ENCODE measurements at regions not wholly inside any gene's neighbourhood (a gene's known extent, or its start where the extent isn't known, plus 50 kb on each side); places are given as distances from the start of the nearest gene placed in this dataset.

- no peak for DNase-seq (ENCODE audit: low read depth, low spot score)
Observed at GRCh38 chr11:80455818-80456217, 1015.0 kb upstream of the TENM4 start.

DNA sequence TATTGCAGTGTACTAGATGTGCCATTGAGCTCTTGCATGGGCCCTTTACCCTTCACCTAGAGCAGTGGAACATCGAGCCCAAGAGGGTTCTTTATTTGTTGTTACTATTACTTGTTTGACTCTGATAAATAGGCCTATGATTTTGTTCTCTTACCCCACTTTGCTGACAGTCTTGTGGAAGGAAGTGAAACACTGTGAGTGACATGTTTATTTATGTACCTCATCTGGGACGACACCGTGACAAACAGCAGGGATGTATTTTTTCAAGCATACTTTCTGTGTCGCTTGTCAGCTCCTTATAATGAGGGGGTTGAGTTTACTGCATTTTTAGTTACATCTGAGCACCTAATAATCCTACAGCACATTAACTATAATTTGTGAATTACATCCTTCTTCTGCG is 1010.3 kb upstream of the TENM4 start:
- no peak for DNase-seq (ENCODE audit: low read depth, low spot score)

- DNase-seq (ENCODE audit: low read depth, low spot score): no peak
Observed at GRCh38 chr11:80448709-80449108, 1007.9 kb upstream of the TENM4 start.

- DNase-seq (ENCODE audit: low read depth, low spot score): no peak
Observed at GRCh38 chr11:80443177-80443576, 1002.3 kb upstream of the TENM4 start.

GRCh38 chr11:80441821-80442220 is 1001.0 kb upstream of the TENM4 start:
- no peak for DNase-seq (ENCODE audit: low read depth, low spot score)

- DNase-seq (ENCODE audit: low read depth, low spot score): no peak
Observed at GRCh38 chr11:80440835-80441234, 1000.0 kb upstream of the TENM4 start.

DNA sequence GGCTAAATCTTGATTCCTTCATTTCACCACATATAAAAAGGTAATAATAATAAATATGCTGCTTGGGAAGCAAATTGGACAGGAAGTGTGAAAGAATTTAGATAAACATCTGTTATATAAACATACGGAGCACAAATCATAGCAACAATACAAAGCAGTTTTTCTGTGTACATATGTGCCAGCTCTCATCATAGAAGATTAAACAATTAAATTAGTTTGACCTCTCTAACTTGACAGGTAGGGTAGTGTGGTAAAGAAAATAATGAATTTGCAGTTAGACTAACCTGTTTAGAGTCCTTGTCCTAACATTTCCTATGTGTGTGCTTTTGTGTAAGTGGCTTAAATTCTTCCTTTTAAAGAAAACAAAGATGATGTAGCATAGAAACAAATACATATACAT is 995.7 kb upstream of the TENM4 start:
- no peak for DNase-seq (ENCODE audit: low read depth, low spot score)

DNA sequence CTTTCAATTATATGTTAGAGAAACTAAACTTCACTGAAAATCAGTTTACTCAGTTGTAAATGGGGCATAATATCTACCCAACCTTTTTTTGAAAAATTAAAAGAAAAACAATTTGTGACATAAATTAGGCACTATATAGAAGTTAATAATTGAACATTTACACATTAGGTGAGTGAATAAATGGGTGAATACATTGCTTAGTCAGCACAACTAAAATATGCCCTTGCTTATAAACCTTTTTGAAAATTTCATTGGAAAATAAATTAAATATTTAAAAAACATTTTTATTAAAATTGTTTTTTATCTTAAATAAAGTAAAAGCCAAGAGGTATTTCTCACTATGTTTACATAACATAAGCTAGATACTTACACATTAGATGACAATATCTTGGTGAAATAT is 994.5 kb upstream of the TENM4 start:
- no peak for DNase-seq (ENCODE audit: low read depth, low spot score)

DNA sequence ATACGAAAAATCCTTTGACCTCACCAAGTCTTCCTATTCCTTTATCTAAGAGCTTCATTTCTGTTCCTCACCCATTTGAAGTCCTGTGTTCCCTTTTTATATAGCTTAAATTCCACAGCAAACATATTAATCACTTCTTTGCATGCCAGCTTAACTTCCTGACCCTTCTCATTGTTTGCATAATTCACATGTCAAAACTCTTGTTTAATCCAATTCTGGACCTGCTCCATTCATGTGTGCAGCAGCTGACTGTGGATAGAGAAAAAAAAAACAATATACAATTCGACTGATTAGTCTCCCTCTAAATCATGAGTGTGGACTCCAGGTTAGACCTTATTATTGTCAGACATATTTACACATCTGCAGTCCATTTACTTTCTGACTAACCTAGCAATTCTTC is 991.2 kb upstream of the TENM4 start:
- DNase-seq (ENCODE audit: low read depth, low spot score): no peak

DNA sequence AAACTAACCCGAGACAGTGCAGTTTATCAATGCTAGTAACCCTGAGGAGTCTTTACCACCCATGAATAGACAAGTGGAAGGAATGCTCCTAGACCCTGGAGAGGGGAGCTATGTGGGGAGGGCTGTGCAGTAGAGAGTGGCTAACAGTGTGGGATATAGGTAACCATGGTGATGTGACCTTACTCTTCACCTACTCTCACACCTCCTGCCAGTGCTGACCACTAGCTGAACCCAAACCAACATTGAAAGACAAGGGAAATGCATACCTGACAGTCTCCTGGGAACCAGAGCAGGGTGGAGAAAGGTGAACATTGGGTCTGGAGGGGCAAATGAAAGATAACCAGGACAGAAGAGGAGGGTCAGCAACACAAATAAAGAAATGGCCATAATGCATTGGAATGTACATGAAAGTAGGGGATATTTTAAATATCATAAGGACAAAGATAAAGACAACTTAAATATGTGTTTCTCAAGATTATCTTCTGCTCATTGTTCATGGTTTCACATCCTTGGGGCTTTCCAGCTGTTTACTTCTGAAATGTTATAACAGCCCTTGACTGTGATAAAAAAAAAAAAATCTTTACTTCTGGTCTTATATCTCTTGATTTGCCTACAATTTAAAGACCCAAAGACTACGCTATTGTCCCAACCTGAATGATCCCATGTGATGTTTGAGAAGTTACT is 983.3 kb upstream of the TENM4 start:
- DNase-seq (ENCODE audit: low read depth, low spot score): no peak

DNA sequence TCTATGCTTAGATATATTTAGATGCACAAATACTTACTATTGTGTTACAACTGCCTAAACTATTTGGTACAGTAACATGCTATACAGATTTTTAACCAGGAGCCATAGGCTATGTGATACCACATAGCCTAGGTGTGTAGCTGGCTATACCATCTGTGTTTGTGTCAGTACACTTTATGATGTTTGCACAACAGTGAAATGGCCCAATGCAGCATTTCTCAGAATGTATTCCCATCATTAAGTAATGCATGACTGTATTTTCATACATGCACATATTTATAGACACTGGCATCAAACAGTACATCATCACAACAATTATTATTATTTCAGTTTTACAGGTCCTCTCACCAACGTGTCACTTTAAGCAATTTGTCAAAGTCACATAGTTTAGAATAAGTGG is 979.5 kb upstream of the TENM4 start:
- DNase-seq (ENCODE audit: low read depth, low spot score): no peak

DNA sequence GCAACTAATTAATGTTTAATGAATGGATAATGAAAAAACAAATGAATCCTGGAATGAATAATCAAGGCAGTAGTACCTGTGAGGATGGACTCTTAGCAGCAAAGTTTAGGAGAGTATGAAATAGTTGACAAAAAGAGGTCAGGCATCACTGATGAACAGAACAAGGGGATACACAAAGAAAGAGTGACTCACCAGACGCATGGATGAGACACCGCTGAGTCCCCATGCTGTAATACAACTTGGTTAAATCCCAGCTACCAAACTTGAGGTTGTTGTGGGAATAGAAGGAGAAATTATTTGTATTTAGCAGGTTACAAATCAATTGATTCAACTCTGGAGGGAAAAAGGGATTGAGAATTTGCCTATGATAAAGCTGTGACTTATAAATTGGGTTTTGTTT is 976.9 kb upstream of the TENM4 start:
- no peak for DNase-seq (ENCODE audit: low read depth, low spot score)

GRCh38 chr11:80415580-80415979 is 974.8 kb upstream of the TENM4 start:
- DNase-seq (ENCODE audit: low read depth, low spot score): no peak

- no peak for DNase-seq (ENCODE audit: low read depth, low spot score)
Observed at GRCh38 chr11:80414181-80415165, 973.6 kb upstream of the TENM4 start.

GRCh38 chr11:80412604-80413003 is 971.8 kb upstream of the TENM4 start:
- no peak for DNase-seq (ENCODE audit: low read depth, low spot score)

GRCh38 chr11:80393210-80393609 is 952.4 kb upstream of the TENM4 start:
- DNase-seq (ENCODE audit: low read depth, low spot score): no peak

- DNase-seq (ENCODE audit: low read depth, low spot score): no peak
Observed at GRCh38 chr11:80390505-80390904, 949.7 kb upstream of the TENM4 start.

GRCh38 chr11:80388536-80388935 is 947.7 kb upstream of the TENM4 start:
- DNase-seq (ENCODE audit: low read depth, low spot score): no peak

DNA sequence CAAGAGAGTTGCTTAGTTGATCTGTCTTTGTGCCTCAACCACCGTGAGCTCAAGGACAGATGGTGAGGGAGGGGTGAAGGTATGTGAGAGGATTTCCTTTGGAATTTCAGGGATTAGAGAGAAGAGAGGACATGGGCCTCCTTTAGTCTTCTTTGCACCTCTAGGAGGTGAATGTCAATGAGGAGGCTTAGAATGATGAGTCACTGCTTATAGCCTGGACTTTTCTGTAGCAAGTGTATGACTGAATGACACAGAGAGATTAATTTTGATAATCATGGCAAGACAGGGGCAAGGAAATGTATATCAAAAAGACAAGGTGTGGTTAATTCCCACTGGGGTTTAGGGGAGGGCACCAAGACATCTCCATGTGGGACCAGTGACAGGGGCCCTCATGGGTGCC is 947.3 kb upstream of the TENM4 start:
- DNase-seq (ENCODE audit: low read depth, low spot score): no peak

DNA sequence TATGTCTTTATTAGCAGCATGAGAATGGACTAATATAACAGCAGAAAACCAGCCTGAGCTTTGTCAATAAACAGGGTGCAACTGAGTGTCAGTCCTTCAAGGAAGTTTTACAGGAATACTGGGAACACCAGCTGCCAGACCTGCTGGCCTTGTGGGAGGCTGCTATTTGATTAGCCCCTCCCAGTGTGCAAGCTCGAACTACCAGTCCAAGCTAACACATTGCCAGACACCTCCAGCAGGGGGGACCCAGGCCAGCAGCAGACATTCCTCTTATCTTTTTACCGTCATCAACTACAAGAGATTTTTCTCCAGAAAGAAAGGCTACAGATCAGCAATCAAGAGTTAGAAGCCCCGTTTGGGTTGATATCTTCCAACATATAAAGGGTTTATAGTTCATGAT is 942.8 kb upstream of the TENM4 start:
- no peak for DNase-seq (ENCODE audit: low read depth, low spot score)

GRCh38 chr11:80379620-80380278 is 938.9 kb upstream of the TENM4 start:
- no peak for DNase-seq (ENCODE audit: low read depth, low spot score)

- DNase-seq (ENCODE audit: low read depth, low spot score): no peak
Observed at GRCh38 chr11:80371931-80372330, 931.1 kb upstream of the TENM4 start.
